GM04503 (cell line): ENCODE measurements at regions not wholly inside any gene's neighbourhood (a gene's known extent, or its start where the extent isn't known, plus 50 kb on each side); places are given as distances from the start of the nearest gene placed in this dataset.
A peak's percentile ranks its signal among the peaks of the same experiment; 100 is the strongest.

Source experiments
- DNase-seq: peaks from one replicate; pipeline ENCODE4 v3.0.0-alpha.2; 2012; ENCODE audit warnings: low read depth

- no peak for DNase-seq
These were observed 150.7 kb downstream of the OPN5 start for GRCh38 chr6:47932575-47932974.

- DNase-seq: no peak
These were observed 142.2 kb downstream of the OPN5 start for GRCh38 chr6:47924001-47924400.

GRCh38 chr6:47922391-47922790, 140.6 kb downstream of the OPN5 start:
- no peak for DNase-seq

- no peak for DNase-seq
These were observed 138.0 kb downstream of the OPN5 start for GRCh38 chr6:47919875-47920274.

GRCh38 chr6:47917811-47918210, 136.0 kb downstream of the OPN5 start:
- no peak for DNase-seq

- DNase-seq: no peak
These were observed 135.4 kb downstream of the OPN5 start for GRCh38 chr6:47917202-47917601.

- no peak for DNase-seq
These were observed 133.2 kb downstream of the OPN5 start for GRCh38 chr6:47915017-47915416.

DNA sequence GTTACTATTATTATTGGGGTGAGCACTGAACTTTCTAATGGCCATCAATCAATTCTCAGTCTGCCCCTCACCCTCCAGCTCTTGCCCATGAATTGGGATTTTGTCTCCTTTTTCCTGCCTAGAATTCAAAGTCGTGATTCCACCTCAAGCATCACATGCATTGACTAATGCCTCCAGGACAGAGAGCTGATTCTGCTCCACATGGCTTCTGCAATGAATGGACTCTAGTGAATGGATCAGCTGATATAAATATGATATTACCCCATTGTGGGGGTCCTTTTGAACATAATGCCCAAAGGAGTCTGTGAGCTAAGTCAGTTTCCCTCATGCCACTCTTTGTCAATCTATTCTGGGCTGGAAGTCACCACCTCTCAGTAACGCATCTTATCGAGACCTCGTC, 126.4 kb downstream of the OPN5 start:
- DNase-seq: no peak

GRCh38 chr6:47905717-47906116, 123.9 kb downstream of the OPN5 start:
- no peak for DNase-seq

DNA sequence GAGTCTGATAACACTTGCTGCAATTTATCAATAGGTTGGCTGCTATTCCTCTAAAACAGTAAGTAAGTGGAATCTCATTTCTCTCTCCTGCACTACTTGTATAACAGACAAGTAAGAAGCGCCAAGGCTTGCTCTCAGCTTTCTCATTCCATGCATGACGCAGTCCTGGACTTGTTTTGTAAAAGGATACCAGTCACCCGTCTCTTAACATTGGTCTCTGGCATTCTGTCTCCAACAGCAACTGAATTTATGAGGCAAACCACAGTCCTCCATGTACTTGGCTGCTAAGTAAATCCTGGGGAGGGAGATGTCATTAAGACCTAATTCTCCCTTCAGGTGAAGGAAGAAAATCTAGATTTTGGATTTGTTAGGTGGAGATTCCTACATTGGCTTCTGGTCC, 115.4 kb downstream of the OPN5 start:
- peak; percentile 3 for DNase-seq

- no peak for DNase-seq
These were observed 108.6 kb downstream of the OPN5 start for GRCh38 chr6:47890326-47890875.

DNA sequence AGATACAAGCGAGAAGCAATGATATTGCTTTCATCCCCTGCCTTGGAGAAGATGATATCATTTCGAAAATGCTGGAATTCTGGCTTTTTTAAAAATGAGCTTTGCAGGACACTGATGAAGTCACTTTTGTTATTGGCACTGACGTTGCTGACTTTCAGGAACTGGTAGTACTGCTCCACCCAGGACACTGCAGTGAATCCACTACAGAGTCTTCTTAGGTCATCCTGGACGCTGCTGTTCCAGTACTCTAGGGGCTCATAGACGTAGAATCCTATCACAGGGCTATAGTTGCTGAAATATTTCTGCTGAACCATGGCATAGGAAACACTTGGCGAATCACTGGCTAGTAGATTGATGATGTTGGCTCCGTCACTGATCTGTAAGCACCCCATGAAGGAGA, 97.2 kb downstream of the OPN5 start:
- DNase-seq: no peak
